DND-41 (cell line): ENCODE measurements at regions not wholly inside any gene's neighbourhood (a gene's known extent, or its start where the extent isn't known, plus 50 kb on each side); places are given as distances from the start of the nearest gene placed in this dataset.

Experiments used
- EZH2 ChIP-seq: IDR thresholded peaks from 3 replicates; pipeline ENCODE4 v1.6.1; 2012; ENCODE audit warnings: borderline replicate concordance, low read depth, mild to moderate bottlenecking, moderate library complexity, low read length, inconsistent platforms; ENCODE audit not compliant: severe bottlenecking
- TF ChIP-seq, protein P1 (sequence below): IDR thresholded peaks from 2 replicates; pipeline ENCODE4 v1.5.1; 2012; ENCODE audit warnings: borderline replicate concordance, low read length, moderate library complexity, mild to moderate bottlenecking; ENCODE audit not compliant: poor library complexity, severe bottlenecking; ENCODE audit errors: extremely low read depth

DNA sequence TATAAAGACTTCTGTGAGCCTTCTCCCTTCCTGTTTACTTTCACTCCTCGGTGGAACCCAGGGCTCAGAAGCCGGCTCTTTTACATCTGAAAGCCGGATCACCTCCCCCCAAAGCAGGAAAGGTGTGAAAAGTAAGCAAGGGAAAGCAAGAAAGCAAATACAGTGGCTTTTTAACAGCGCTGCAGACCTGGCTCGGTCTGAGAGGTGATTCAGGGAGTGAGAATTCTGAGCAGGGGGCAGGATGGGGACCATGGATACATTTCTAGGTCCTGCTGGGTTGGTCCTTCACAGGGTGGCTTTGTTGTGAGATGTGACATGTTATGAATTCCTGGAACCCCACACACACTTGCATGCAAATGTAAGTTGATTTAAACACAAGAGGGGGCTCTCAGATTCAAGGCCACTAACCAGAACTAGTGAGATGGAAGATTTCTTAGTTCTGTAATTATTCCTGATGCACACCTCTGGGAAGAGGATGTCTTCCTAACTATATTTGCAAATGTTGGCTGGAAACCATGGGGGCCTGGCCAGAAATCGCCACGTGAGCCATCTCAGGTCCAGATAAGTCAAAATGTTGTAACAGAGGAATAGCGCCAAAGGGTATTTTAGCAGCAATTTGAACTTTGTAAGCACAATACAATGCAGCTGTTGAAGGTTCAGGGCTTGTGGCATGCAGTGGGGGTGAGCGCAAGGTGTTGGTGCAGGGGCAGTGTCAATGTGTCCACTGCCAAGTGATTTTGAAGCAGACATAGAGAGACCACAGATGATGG is 670.1 kb upstream of the LCORL start:
- no peak for TF ChIP-seq EZH2
- TF ChIP-seq, protein P1, sequence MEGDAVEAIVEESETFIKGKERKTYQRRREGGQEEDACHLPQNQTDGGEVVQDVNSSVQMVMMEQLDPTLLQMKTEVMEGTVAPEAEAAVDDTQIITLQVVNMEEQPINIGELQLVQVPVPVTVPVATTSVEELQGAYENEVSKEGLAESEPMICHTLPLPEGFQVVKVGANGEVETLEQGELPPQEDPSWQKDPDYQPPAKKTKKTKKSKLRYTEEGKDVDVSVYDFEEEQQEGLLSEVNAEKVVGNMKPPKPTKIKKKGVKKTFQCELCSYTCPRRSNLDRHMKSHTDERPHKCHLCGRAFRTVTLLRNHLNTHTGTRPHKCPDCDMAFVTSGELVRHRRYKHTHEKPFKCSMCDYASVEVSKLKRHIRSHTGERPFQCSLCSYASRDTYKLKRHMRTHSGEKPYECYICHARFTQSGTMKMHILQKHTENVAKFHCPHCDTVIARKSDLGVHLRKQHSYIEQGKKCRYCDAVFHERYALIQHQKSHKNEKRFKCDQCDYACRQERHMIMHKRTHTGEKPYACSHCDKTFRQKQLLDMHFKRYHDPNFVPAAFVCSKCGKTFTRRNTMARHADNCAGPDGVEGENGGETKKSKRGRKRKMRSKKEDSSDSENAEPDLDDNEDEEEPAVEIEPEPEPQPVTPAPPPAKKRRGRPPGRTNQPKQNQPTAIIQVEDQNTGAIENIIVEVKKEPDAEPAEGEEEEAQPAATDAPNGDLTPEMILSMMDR: no peak
